ENCODE measurements at regions not wholly inside any gene's neighbourhood (a gene's known extent, or its start where the extent isn't known, plus 50 kb on each side); places are given as distances from the start of the nearest gene placed in this dataset.

GRCh38 chr2:81483254-81483653, 1178.7 kb upstream of the LRRTM1 start:
- intact Hi-C loops (cut with DNase I) = no loop called here
- TF ChIP-seq CTCF (IDR thresholded peaks at IDR 0.05) = no peak
- H3K4me3 ChIP-seq = no peak overlapping the region
- ATAC-seq = no peak
- DNase-seq = no peak
- H3K9me3 ChIP-seq = no peaks in the 10 kb centered on the region
- H3K36me3 ChIP-seq = no peaks in the 10 kb centered on the region
- no peaks in the 10 kb centered on the region for H3K4me1 ChIP-seq
- H3K27me3 ChIP-seq (ENCODE audit: low read depth) = no peaks in the 10 kb centered on the region
- H3K27ac ChIP-seq = no peak overlapping the region

- no peak for DNase-seq
Observed at GRCh38 chr2:81481994-81482368, 1177.4 kb upstream of the LRRTM1 start.

GRCh38 chr2:81481242-81481993, 1176.9 kb upstream of the LRRTM1 start:
- Histone ChIP-seq H3K27ac (no peak overlapping the region), H3K27me3 (ENCODE audit: low read depth) (no peaks in the 10 kb centered on the region), H3K36me3 (no peaks in the 10 kb centered on the region), H3K4me1 (no peaks in the 10 kb centered on the region), H3K4me3 (no peak overlapping the region), H3K9me3 (no peaks in the 10 kb centered on the region)
- TF ChIP-seq CTCF (IDR thresholded peaks at IDR 0.05) = no peak
- intact Hi-C loops (cut with DNase I) = no loop called here
- DNase-seq (peak; percentile 31), ATAC-seq (peak in 1 of 2 donors; percentile 37)

More at GRCh38 chr2:81481994-81482368, 1177.4 kb upstream of the LRRTM1 start:
- Histone ChIP-seq H3K9me3 (no peaks in the 10 kb centered on the region), H3K27ac (no peak overlapping the region), H3K4me3 (no peak overlapping the region), H3K4me1 (no peaks in the 10 kb centered on the region), H3K27me3 (ENCODE audit: low read depth) (no peaks in the 10 kb centered on the region), H3K36me3 (no peaks in the 10 kb centered on the region)
- intact Hi-C loops (cut with DNase I) = no loop called here
- ATAC-seq = no peak
- no peak for TF ChIP-seq CTCF (IDR thresholded peaks at IDR 0.05)

- DNase-seq = peak; percentile 34
- Histone ChIP-seq H3K27ac (no peak overlapping the region), H3K9me3 (no peaks in the 10 kb centered on the region), H3K36me3 (no peaks in the 10 kb centered on the region), H3K4me1 (no peaks in the 10 kb centered on the region), H3K4me3 (no peak overlapping the region), H3K27me3 (ENCODE audit: low read depth) (no peaks in the 10 kb centered on the region)
- intact Hi-C loops (cut with DNase I) = no loop called here
- ATAC-seq = peak in 1 of 2 donors; percentile 23
- TF ChIP-seq CTCF (IDR thresholded peaks at IDR 0.05) = no peak
Observed at GRCh38 chr2:81467096-81467495, 1162.5 kb upstream of the LRRTM1 start.

- H3K36me3 ChIP-seq = no peaks in the 10 kb centered on the region
- H3K27ac ChIP-seq = no peak overlapping the region
- no peak overlapping the region for H3K4me3 ChIP-seq
- H3K9me3 ChIP-seq = no peaks in the 10 kb centered on the region
- DNase-seq = no peak
- TF ChIP-seq CTCF (IDR thresholded peaks at IDR 0.05) = no peak
- H3K4me1 ChIP-seq = no peaks in the 10 kb centered on the region
- intact Hi-C loops (cut with DNase I) = no loop called here
- ATAC-seq = no peak
- no peaks in the 10 kb centered on the region for H3K27me3 ChIP-seq (ENCODE audit: low read depth)
Observed at GRCh38 chr2:81462420-81462819, 1157.9 kb upstream of the LRRTM1 start.
